ENCODE measurements at regions not wholly inside any gene's neighbourhood (a gene's known extent, or its start where the extent isn't known, plus 50 kb on each side); places are given as distances from the start of the nearest gene placed in this dataset.

GRCh38 chr11:49851971-49852389, 100.2 kb upstream of the OR4C13 start:
- TF ChIP-seq, protein P1, sequence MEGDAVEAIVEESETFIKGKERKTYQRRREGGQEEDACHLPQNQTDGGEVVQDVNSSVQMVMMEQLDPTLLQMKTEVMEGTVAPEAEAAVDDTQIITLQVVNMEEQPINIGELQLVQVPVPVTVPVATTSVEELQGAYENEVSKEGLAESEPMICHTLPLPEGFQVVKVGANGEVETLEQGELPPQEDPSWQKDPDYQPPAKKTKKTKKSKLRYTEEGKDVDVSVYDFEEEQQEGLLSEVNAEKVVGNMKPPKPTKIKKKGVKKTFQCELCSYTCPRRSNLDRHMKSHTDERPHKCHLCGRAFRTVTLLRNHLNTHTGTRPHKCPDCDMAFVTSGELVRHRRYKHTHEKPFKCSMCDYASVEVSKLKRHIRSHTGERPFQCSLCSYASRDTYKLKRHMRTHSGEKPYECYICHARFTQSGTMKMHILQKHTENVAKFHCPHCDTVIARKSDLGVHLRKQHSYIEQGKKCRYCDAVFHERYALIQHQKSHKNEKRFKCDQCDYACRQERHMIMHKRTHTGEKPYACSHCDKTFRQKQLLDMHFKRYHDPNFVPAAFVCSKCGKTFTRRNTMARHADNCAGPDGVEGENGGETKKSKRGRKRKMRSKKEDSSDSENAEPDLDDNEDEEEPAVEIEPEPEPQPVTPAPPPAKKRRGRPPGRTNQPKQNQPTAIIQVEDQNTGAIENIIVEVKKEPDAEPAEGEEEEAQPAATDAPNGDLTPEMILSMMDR (IDR thresholded peaks at IDR 0.05 in 4 of 5, conservative IDR thresholded peaks at IDR 0.05 in 1 of 5) = no peak
- TF ChIP-seq POLR2A (IDR thresholded peaks at IDR 0.05) = no peak

Data from gastrocnemius medialis (tissue), 4 donors.